K562 (cell line): ENCODE measurements at regions not wholly inside any gene's neighbourhood (a gene's known extent, or its start where the extent isn't known, plus 50 kb on each side); places are given as distances from the start of the nearest gene placed in this dataset.

Source experiments
- ATAC-seq: fragments of 200-7000 bp; cut with Tn5 transposase; 3 replicates; pipeline ENCODE4 v1.9.1; 2020; ENCODE audit warnings: moderate library complexity
- BruUV-seq: library from RNA; stranded (reverse); fragments of 400-500 nt; replicated peaks from 2 replicates; lab custom pipeline; 2021; lab: Mats Ljungman, UMichigan
- CTCF ChIA-PET: fragments of 300-600 bp; formaldehyde crosslinking; extraction: SDS; loops from one replicate; lab custom pipeline; 2021; ENCODE audit warnings: low intra/inter-chr PET ratio; lab: Yijun Ruan, JAX
- POLR2A ChIA-PET: fragments of 300-600, 350-650 bp; sonication (Branson Sonifier 250); formaldehyde crosslinking; extraction: SDS; loops from one replicate; lab custom pipeline; 2021; ENCODE audit warnings: antibody characterized with exemption, inconsistent platforms; lab: Yijun Ruan, JAX
- DNase-seq, 4 experiments: peaks; one replicate each; pipeline versions ENCODE4 v3.0.0 to v3.0.0-alpha.2; 2011 to 2018; ENCODE audit warnings: low spot score in 3 of 4, mixed read lengths in 3 of 4; ENCODE audit errors: extremely low read depth in 1 of 4
- FAIRE-seq: peaks from 2 replicates; lab custom pipeline; 2011; peaks lifted over from hg19 to GRCh38; lab: Jason Lieb, UNC
- H2AFZ ChIP-seq: 2 replicates; pipeline ENCODE4 v1.6.0; 2011; ENCODE audit warnings: low read depth, low read length, control low read depth, inconsistent platforms
- H3K27ac ChIP-seq: fragments of 200-600 bp; 3 replicates; pipeline ENCODE4 v1.8.0; 2011; ENCODE audit warnings: low read depth, mild to moderate bottlenecking, control low read depth, inconsistent platforms, low read length, moderate library complexity, mixed read lengths; ENCODE audit errors: extremely low read depth
- H3K27me3 ChIP-seq, 2 experiments: fragments of 300-600 bp in 1 of 2; 2 replicates in 1 of 2; 3 replicates in 1 of 2; pipeline versions ENCODE4 v1.6.0 to v1.8.0; 2011; ENCODE audit warnings: inconsistent platforms in 2 of 2, low read length in 2 of 2, mild to moderate bottlenecking in 1 of 2, mixed read lengths in 1 of 2, moderate library complexity in 1 of 2; ENCODE audit not compliant: control insufficient read depth in 2 of 2, insufficient read depth in 2 of 2
- H3K36me3 ChIP-seq: fragments of 300-600 bp; 3 replicates; pipeline ENCODE4 v1.8.0; 2011; ENCODE audit warnings: mild to moderate bottlenecking, low read length, inconsistent platforms; ENCODE audit not compliant: control insufficient read depth, insufficient read depth
- H3K4me1 ChIP-seq, 2 experiments: fragments of 200-600 bp in 1 of 2; replicated peaks in 1 of 2; 2 replicates in 1 of 2; 3 replicates in 1 of 2; pipeline versions ENCODE4 v1.5.1 to v1.8.0; 2011; ENCODE audit warnings: inconsistent platforms in 2 of 2, low read length in 2 of 2, mild to moderate bottlenecking in 1 of 2, mixed read lengths in 1 of 2, moderate library complexity in 1 of 2; ENCODE audit not compliant: control insufficient read depth in 2 of 2, insufficient read depth in 2 of 2
- H3K4me2 ChIP-seq: 2 replicates; pipeline ENCODE4 v1.6.1; 2011; ENCODE audit warnings: low read length, control low read depth, inconsistent platforms, mixed read lengths; ENCODE audit not compliant: insufficient read depth
- H3K4me3 ChIP-seq: fragments of 200-600 bp; sonication (generic), shearing (Covaris generic); 2 replicates; pipeline ENCODE4 v1.5.1; 2016; ENCODE audit warnings: control low read depth, inconsistent platforms
- H3K79me2 ChIP-seq: fragments of 200-600 bp; 3 replicates; pipeline ENCODE4 v1.8.0; 2011; ENCODE audit warnings: low read length, inconsistent platforms; ENCODE audit not compliant: control insufficient read depth, insufficient read depth
- H3K9ac ChIP-seq, 2 experiments: 2 replicates each; pipeline versions ENCODE4 v1.6.0 to v1.6.1; 2011; ENCODE audit warnings: low read depth in 2 of 2, low read length in 2 of 2, control low read depth in 1 of 2, inconsistent platforms in 1 of 2, mild to moderate bottlenecking in 1 of 2, mixed read lengths in 1 of 2; ENCODE audit not compliant: insufficient read depth in 1 of 2
- H3K9me1 ChIP-seq: one replicate; pipeline ENCODE4 v1.6.0; 2011; ENCODE audit warnings: inconsistent platforms, mild to moderate bottlenecking, low read length, moderate library complexity; ENCODE audit not compliant: control insufficient read depth, insufficient read depth
- H3K9me3 ChIP-seq: replicated peaks from 2 replicates; pipeline ENCODE4 v1.5.1; 2011; ENCODE audit warnings: low read depth, low read length, inconsistent platforms; ENCODE audit not compliant: control insufficient read depth, insufficient read depth
- H4K20me1 ChIP-seq: replicated peaks from 2 replicates; pipeline ENCODE4 v1.6.1; 2011; ENCODE audit warnings: low read length, inconsistent platforms, mixed read lengths; ENCODE audit not compliant: control insufficient read depth, insufficient read depth
- BACH1 ChIP-seq: fragments of 200-800 bp; sonication (Bioruptor generic); IDR thresholded peaks from 2 replicates; pipeline ENCODE4 v1.6.1; 2016; ENCODE audit warnings: missing genetic modification characterization, missing compliant biosample characterization
- BCL6 ChIP-seq: fragments of 250-450 bp; sonication (Bioruptor Pico); IDR thresholded peaks from 2 replicates; pipeline ENCODE4 v1.4.0; 2020
- CBFB ChIP-seq: sonication (generic); formaldehyde crosslinking; IDR thresholded peaks from 2 replicates; pipeline ENCODE4 v1.4.0; 2020; ENCODE audit warnings: mild to moderate bottlenecking, missing genetic modification reagents
- DACH1 ChIP-seq: fragments of 450-650 bp; IDR thresholded peaks from 2 replicates; pipeline ENCODE4 v1.6.1; 2018; ENCODE audit not compliant: partially characterized antibody
- GTF2A2 ChIP-seq: IDR thresholded peaks from 2 replicates; pipeline ENCODE4 v1.6.1; 2016; ENCODE audit warnings: mild to moderate bottlenecking, missing genetic modification characterization, missing compliant biosample characterization
- MCM2 ChIP-seq: fragments of 450-650 bp; IDR thresholded peaks from 2 replicates; pipeline ENCODE4 v1.6.1; 2017; ENCODE audit warnings: low read depth, mild to moderate bottlenecking
- MEF2A ChIP-seq: IDR thresholded peaks from 2 replicates; pipeline ENCODE4 v1.6.1; 2011; ENCODE audit warnings: low read depth, mild to moderate bottlenecking, low read length, moderate library complexity; ENCODE audit not compliant: control insufficient read depth
- TAL1 ChIP-seq: fragments of 450-650 bp; IDR thresholded peaks from 2 replicates; pipeline ENCODE4 v1.6.1; 2016; ENCODE audit warnings: mild to moderate bottlenecking
- U2AF1 ChIP-seq: fragments of 200-400 bp; formaldehyde crosslinking; optimal IDR thresholded peaks from 2 replicates; pipeline ENCODE3; 2017; ENCODE audit warnings: mild to moderate bottlenecking, low read depth, low read length, moderate library complexity
- ZC3H4 ChIP-seq: sonication (generic); formaldehyde crosslinking; IDR thresholded peaks from 2 replicates; pipeline ENCODE4 v1.9.0; 2021; ENCODE audit warnings: missing genetic modification reagents, borderline replicate concordance
- ZNF551 ChIP-seq: fragments of 250-450 bp; sonication (Bioruptor Pico); IDR thresholded peaks from 2 replicates; pipeline ENCODE4 v1.5.0; 2021; ENCODE audit warnings: mild to moderate bottlenecking, moderate library complexity
- in situ Hi-C: fragments of 300-500 bp; cut with MboI; formaldehyde crosslinking; loops from 4 replicates; pipeline ENCODE4 v1.15.0; 2018; ENCODE audit warnings: inconsistent platforms, mixed read lengths
- intact Hi-C: fragments of 100-400 bp; cut with micrococcal nuclease; formaldehyde crosslinking; loops from 2 replicates; pipeline ENCODE4 v1.14.2; 2022
- TF ChIP-seq, protein P1 (sequence below), 2 experiments: fragments of 450-650 bp; conservative IDR thresholded peaks; 2 replicates each; pipeline ENCODE4 v1.6.1; 2017; ENCODE audit warnings: mild to moderate bottlenecking in 2 of 2, moderate library complexity in 2 of 2
- TF ChIP-seq, protein P2 (sequence below): fragments of 250-450 bp; sonication (Bioruptor Pico); IDR thresholded peaks from 2 replicates; pipeline ENCODE4 v1.4.0; 2020; ENCODE audit warnings: mild to moderate bottlenecking, moderate library complexity

DNA sequence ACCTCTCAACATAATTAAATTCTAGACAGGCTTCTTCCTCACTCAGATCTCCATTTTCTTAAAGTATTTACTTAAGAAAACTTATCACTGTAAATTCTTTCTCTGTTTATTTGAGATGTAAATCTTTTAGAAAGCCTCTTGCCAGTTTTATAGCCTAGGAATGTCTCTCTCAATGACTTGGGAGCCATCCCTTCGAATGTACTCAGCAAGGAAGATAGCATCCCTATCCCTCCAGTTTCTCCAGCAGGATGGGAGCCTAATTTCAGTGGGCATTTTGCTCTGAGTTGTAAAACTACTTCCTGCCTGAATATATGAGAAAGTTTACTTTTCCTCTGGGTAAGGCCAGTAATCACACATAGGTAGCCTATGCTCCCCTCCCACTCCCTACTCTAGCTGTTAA, 558.5 kb upstream of the ARRDC3 start (continued):
- TF ChIP-seq MEF2A (no peak), U2AF1 (no peak), BCL6 (no peak)
- TF ChIP-seq, protein P1, sequence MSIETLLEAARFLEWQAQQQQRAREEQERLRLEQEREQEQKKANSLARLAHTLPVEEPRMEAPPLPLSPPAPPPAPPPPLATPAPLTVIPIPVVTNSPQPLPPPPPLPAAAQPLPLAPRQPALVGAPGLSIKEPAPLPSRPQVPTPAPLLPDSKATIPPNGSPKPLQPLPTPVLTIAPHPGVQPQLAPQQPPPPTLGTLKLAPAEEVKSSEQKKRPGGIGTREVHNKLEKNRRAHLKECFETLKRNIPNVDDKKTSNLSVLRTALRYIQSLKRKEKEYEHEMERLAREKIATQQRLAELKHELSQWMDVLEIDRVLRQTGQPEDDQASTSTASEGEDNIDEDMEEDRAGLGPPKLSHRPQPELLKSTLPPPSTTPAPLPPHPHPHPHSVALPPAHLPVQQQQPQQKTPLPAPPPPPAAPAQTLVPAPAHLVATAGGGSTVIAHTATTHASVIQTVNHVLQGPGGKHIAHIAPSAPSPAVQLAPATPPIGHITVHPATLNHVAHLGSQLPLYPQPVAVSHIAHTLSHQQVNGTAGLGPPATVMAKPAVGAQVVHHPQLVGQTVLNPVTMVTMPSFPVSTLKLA (conservative IDR thresholded peaks at IDR 0.05), result no peak
- TF ChIP-seq, all 486 proteins: peak for 0

DNA sequence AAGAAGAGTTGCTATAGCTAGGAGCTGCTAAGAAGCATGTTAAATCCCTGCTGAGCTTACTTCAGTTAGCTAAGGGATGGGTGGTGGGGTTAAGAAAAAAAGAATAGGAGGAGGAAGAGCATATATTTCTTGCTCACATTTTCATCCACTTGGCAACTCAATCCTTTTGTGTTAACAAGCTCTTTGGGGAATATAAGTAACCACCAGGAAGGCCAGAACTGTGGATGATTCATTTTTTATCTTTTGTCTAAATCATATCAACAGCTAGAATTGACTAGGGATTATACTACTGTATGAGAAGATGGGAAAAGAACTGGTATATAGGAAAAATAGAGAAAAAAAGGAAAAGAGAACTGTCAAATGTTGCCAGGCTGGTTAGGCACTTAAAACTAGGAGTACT, 555.3 kb upstream of the ARRDC3 start:
- Histone ChIP-seq H3K9me3 (no peaks in the 10 kb centered on the region), H4K20me1 (no peaks in the 10 kb centered on the region), H3K27me3 (no peaks in the 10 kb centered on the region), H3K4me1 (no peaks in the 10 kb centered on the region), H3K9ac (no peak overlapping the region), H2AFZ (no peak overlapping the region), H3K4me3 (no peak overlapping the region), H3K36me3 (no peaks in the 10 kb centered on the region), H3K27ac (no peak overlapping the region), H3K79me2 (no peaks in the 10 kb centered on the region), H3K9me1 (no peaks in the 10 kb centered on the region), H3K4me2 (no peak overlapping the region)
- ChIA-PET POLR2A (no interaction called here), CTCF (interaction anchor here (0.6 kb wide), 1 partner anchor 439 kb away, joined by 3 read pairs; no protein-coding TSS in a partner anchor)
- no peak for ATAC-seq
- in situ Hi-C loops (no loop called here), intact Hi-C loops (no loop called here)
- FAIRE-seq, result no peak
- no TSS peak for BruUV-seq
- no peak for TF ChIP-seq ZC3H4 (CRISPR knock-in tag)
- no peak for TF ChIP-seq CBFB
- no peak for TF ChIP-seq TAL1
- TF ChIP-seq GTF2A2 (tag), result no peak
- TF ChIP-seq, protein P2, sequence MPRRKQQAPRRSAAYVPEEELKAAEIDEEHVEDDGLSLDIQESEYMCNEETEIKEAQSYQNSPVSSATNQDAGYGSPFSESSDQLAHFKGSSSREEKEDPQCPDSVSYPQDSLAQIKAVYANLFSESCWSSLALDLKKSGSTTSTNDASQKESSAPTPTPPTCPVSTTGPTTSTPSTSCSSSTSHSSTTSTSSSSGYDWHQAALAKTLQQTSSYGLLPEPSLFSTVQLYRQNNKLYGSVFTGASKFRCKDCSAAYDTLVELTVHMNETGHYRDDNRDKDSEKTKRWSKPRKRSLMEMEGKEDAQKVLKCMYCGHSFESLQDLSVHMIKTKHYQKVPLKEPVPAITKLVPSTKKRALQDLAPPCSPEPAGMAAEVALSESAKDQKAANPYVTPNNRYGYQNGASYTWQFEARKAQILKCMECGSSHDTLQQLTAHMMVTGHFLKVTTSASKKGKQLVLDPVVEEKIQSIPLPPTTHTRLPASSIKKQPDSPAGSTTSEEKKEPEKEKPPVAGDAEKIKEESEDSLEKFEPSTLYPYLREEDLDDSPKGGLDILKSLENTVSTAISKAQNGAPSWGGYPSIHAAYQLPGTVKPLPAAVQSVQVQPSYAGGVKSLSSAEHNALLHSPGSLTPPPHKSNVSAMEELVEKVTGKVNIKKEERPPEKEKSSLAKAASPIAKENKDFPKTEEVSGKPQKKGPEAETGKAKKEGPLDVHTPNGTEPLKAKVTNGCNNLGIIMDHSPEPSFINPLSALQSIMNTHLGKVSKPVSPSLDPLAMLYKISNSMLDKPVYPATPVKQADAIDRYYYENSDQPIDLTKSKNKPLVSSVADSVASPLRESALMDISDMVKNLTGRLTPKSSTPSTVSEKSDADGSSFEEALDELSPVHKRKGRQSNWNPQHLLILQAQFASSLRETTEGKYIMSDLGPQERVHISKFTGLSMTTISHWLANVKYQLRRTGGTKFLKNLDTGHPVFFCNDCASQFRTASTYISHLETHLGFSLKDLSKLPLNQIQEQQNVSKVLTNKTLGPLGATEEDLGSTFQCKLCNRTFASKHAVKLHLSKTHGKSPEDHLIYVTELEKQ, result no peak
- TF ChIP-seq BACH1 (tag), result no peak
- no peak for TF ChIP-seq DACH1
- no peak for TF ChIP-seq ZNF551 (CRISPR knock-in tag)
- no peak for TF ChIP-seq MCM2
- no peak for DNase-seq
